ENCODE measurements at regions not wholly inside any gene's neighbourhood (a gene's known extent, or its start where the extent isn't known, plus 50 kb on each side); places are given as distances from the start of the nearest gene placed in this dataset.

- no peaks in the 10 kb centered on the region for H3K79me2 ChIP-seq (ENCODE audit: insufficient read depth, low read length)
- no peak for TF ChIP-seq POLR2A (IDR thresholded peaks at IDR 0.05; ENCODE audit: borderline replicate concordance, extremely low read depth, insufficient read depth, insufficient read length)
- no peak for TF ChIP-seq SIN3A (IDR thresholded peaks at IDR 0.05; ENCODE audit: low read depth)
- no peak for TF ChIP-seq RAD21 (IDR thresholded peaks at IDR 0.05; ENCODE audit: low read depth)
- TF ChIP-seq SRF (IDR thresholded peaks at IDR 0.05; ENCODE audit: low read depth): no peak
- TF ChIP-seq ATF3 (IDR thresholded peaks at IDR 0.05): no peak
- no peak for TF ChIP-seq ZFX (IDR thresholded peaks at IDR 0.05)
- no peak for TF ChIP-seq CTCF (IDR thresholded peaks at IDR 0.05 in 2 of 3, conservative IDR thresholded peaks at IDR 0.05 in 1 of 3; ENCODE audit: borderline replicate concordance in 1 of 3, insufficient read depth in 1 of 3, low read depth in 2 of 3, low read length in 2 of 3)
- TF ChIP-seq CEBPB (IDR thresholded peaks at IDR 0.05; ENCODE audit: low read depth): no peak
- TF ChIP-seq EGR1 (IDR thresholded peaks at IDR 0.05; ENCODE audit: low read depth): no peak
- no peak for TF ChIP-seq POLR2AphosphoS5 (IDR thresholded peaks at IDR 0.05; ENCODE audit: low read depth, low read length)
- no peak for TF ChIP-seq FOSL1 (IDR thresholded peaks at IDR 0.05; ENCODE audit: low read depth)
- TF ChIP-seq ELF1 (IDR thresholded peaks at IDR 0.05; ENCODE audit: borderline replicate concordance, low read depth): no peak
- intact Hi-C loops (cut with micrococcal nuclease): no loop called here
- ATAC-seq: no peak
- ChIA-PET RAD21 (ENCODE audit: low non-redundant PET in 1 of 2, low total read pairs in 2 of 2, uncharacterized antibody in 2 of 2, unreplicated experiment in 2 of 2) (no interaction called here), POLR2A (no interaction called here), CTCF (no interaction called here)
- H3K4me2 ChIP-seq (ENCODE audit: low read length): no peak overlapping the region
- DNase-seq (ENCODE audit: low read depth, low spot score): no peak
- no peaks in the 10 kb centered on the region for H3K4me1 ChIP-seq (ENCODE audit: control insufficient read depth in 1 of 2, insufficient read depth in 2 of 2, low read length in 2 of 2)
- no peaks in the 10 kb centered on the region for H3K36me3 ChIP-seq (ENCODE audit: control insufficient read depth in 1 of 2, insufficient read depth in 2 of 2, low read length in 2 of 2)
- H3K27me3 ChIP-seq (ENCODE audit: insufficient read depth, low read length): no peaks in the 10 kb centered on the region
- no peak overlapping the region for H3K9ac ChIP-seq (ENCODE audit: low read length)
- H2AFZ ChIP-seq (ENCODE audit: low read depth, low read length, poor library complexity, severe bottlenecking): no peak overlapping the region
- BruUV-seq (replicated peaks): no TSS peak
- no peak overlapping the region for H3K27ac ChIP-seq (ENCODE audit: low read depth, low read length)
- H3K9me2 ChIP-seq (ENCODE audit: insufficient read depth): no peaks in the 10 kb centered on the region
- no peaks in the 10 kb centered on the region for H4K20me1 ChIP-seq (ENCODE audit: insufficient read depth)
- H3K4me3 ChIP-seq (replicated peaks in 1 of 2; ENCODE audit: low read depth in 1 of 2, low read length in 2 of 2): no peak overlapping the region
- H3K9me3 ChIP-seq (ENCODE audit: control insufficient read depth in 1 of 2, insufficient read depth in 1 of 2, low read depth in 1 of 2, low read length in 2 of 2): no peaks in the 10 kb centered on the region
Observed at GRCh38 chr3:65195211-65196006, 507.6 kb upstream of the ADAMTS9 start.
